HFF-Myc (cell line): ENCODE measurements at regions not wholly inside any gene's neighbourhood (a gene's known extent, or its start where the extent isn't known, plus 50 kb on each side); places are given as distances from the start of the nearest gene placed in this dataset.

ENCODE experiments used
- DNase-seq: peaks from one replicate; pipeline ENCODE4 v3.0.0-alpha.2; 2011; ENCODE audit warnings: low read depth; ENCODE audit errors: extremely low read depth
- H3K4me3 ChIP-seq: replicated peaks from 2 replicates; pipeline ENCODE4 v1.5.1; 2011; ENCODE audit warnings: low read depth, mild to moderate bottlenecking, control low read depth, low read length
- TF ChIP-seq, protein P1 (sequence below): IDR thresholded peaks from 2 replicates; pipeline ENCODE4 v1.5.1; 2012; ENCODE audit warnings: mild to moderate bottlenecking, low read depth, low read length, control low read depth; ENCODE audit errors: missing control alignments

DNA sequence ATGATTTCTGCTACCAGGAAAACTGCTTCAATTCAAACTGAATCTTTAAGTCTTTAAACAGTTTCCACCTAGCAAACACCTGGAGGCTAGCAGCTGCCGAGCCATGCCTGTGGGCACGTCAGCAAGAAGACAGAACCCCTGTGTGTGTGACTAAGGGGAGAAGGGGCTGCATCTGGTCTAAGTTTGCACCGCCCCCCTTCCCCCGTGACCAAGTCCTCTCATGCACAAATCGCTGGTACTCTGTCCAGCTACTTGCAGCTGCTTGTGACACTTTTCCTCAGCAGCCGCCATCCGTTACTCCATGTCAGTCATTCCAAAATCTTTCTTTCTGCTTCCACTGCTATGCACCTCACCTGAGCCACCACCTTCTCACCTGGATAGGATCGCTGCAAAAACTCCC is 355.0 kb downstream of the SS18 start:
- DNase-seq, result no peak
- TF ChIP-seq, protein P1, sequence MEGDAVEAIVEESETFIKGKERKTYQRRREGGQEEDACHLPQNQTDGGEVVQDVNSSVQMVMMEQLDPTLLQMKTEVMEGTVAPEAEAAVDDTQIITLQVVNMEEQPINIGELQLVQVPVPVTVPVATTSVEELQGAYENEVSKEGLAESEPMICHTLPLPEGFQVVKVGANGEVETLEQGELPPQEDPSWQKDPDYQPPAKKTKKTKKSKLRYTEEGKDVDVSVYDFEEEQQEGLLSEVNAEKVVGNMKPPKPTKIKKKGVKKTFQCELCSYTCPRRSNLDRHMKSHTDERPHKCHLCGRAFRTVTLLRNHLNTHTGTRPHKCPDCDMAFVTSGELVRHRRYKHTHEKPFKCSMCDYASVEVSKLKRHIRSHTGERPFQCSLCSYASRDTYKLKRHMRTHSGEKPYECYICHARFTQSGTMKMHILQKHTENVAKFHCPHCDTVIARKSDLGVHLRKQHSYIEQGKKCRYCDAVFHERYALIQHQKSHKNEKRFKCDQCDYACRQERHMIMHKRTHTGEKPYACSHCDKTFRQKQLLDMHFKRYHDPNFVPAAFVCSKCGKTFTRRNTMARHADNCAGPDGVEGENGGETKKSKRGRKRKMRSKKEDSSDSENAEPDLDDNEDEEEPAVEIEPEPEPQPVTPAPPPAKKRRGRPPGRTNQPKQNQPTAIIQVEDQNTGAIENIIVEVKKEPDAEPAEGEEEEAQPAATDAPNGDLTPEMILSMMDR, result no peak

DNA sequence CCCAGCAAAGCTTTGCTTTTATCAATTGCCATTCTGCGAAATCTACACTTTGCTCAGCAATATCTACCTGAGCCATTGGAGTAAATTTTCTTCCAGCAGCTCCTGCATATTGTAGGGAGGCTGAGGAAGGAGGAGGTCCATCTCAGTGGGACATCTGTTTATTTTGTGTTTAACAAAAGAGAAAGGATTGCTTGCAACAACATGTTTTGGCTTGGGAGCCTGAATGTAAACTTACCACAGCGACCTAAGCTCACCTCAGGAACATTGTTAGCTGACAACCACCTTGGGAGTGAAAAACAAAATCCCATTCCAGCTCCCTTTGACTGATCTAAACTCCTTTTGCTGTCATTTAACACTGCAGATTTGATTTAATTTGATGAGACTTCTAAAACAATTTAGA is 356.1 kb downstream of the SS18 start:
- no peak overlapping the region for H3K4me3 ChIP-seq
- TF ChIP-seq, protein P1, result no peak
- DNase-seq, result no peak

More for the DNA sequence above, 355.0 kb downstream of the SS18 start:
- no peak overlapping the region for H3K4me3 ChIP-seq

DNA sequence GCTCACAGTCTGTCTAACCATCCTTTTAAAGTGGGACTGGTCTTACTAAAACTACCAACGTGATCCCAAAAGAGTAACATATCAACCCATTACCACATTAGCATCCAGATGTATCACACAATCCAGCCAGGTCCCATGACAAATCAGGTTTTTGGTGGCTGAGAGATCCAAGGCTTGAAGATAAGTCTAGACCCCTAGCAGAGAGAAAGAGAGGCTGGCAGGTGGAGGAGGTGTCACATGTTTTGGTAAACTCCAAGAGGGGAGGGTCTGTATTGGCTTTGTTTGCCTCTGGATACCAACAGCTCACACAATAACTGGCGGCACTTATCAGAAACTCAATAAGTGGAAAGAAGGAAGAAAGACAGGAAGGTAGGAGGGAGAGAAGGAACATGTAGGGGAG is 357.6 kb downstream of the SS18 start:
- H3K4me3 ChIP-seq, result no peak overlapping the region
- TF ChIP-seq, protein P1, result no peak
- DNase-seq, result no peak

DNA sequence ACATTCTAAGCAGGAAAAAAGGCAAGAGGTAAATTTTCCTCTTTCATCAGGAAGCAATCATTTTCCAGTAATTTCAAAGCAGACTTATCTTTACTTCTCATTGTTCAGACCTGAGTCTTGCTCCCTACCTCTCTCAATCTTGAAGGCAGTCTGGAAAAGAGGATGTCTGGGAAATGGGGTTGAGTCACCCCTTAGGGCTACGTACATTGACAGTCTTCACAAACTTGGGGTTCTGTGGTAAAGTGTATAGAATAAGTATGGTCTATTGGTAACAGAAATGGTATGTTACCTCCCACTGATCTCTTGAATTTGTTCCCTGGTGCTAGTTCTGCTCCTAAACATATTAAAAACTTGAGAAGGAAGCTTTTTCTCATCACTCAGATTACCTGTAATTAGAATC is 361.3 kb downstream of the SS18 start:
- H3K4me3 ChIP-seq, result no peak overlapping the region
- DNase-seq, result no peak
- TF ChIP-seq, protein P1, result no peak

DNA sequence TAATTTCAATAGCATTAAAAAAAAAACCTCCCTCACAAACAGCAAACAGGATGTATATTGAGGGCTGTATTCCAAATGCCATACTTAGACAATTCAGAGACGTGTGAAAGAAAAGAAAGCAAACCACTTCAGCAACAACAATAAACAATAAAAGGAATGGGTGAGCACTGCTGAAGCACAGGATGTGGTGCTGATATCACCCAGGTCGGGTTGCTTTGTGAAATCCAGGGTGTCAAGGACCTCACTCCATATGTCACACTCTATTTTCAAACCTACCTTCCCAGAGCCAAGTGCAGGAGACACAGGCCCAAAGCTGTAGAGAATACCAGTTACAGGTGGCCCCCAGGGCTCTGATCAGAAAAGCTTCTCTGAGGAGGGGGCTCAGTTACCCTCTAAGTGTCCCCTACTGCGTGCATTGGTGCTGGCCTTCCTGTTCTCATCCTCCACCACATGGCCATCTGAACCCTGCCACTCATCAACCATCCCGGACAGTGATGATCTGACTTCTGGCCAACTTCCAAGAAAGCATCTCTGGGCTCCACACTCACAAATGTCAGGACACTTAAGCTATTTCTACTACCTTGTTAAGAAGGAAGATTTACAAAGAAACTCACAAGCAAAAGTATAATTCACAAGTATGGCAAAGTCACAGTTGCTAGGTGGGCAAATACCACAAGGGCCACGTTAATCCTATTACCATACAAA is 363.0 kb downstream of the SS18 start:
- H3K4me3 ChIP-seq, result no peak overlapping the region
- no peak for DNase-seq

DNA sequence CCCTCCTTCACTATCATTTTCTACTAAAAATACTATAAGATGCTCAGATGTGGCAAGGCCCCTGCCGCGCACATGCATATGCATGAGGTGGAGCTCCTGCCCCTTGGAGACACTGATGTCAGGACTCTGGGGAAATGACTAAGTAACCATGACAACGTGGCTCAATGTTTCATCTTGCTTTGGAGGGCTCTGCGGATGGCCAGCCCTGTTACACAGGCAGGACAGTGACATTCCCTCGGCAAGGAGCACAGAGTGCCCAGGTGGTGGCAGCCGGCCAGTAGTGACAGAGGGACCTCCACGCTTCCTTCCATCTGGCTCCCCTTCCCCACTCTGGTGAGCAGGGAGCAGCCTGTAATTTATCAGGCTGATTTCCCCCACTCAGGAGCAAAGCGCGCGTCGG is 364.1 kb downstream of the SS18 start:
- TF ChIP-seq, protein P1, result no peak
- DNase-seq, result peak; percentile 29
- H3K4me3 ChIP-seq, result no peak overlapping the region

More for the DNA sequence above, 363.0 kb downstream of the SS18 start:
- TF ChIP-seq, protein P1, result no peak

DNA sequence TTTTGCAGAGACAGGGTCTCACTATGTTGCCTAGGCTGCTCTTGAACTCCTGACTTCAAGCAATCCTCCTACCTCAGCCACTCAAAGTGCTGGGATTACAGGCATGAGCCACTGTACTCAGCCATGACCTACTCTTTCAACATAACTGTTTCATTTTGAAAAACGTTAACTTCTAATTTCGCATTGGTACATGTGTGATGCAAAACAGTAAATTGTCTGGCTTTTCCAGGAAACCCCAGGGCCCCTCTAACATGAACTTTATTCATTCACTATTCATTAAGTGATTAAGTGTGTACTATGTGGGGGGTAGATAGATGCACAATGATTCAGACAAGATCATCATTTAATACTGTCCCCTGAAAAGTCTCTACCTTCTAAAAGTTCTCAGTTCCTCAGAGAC is 364.9 kb downstream of the SS18 start:
- no peak overlapping the region for H3K4me3 ChIP-seq
- TF ChIP-seq, protein P1, result no peak
- no peak for DNase-seq
